Large intestine (tissue), 3 donors: ENCODE measurements at regions not wholly inside any gene's neighbourhood (a gene's known extent, or its start where the extent isn't known, plus 50 kb on each side); places are given as distances from the start of the nearest gene placed in this dataset.
"Not testable (repeated sequence)": the region's sequence is repeated elsewhere in the genome, so short reads cannot be mapped to it uniquely, and the experiment has no call there.

Source experiments
- DNase-seq, 2 donors: peaks; one replicate each; pipeline versions ENCODE4 v3.0.0 to v3.0.0-alpha.2; 2013
- H3K27ac ChIP-seq: one replicate; pipeline ENCODE4 v1.5.1; 2013; ENCODE audit warnings: low read length
- H3K27me3 ChIP-seq: 2 replicates; pipeline ENCODE4 v1.6.1; 2013; ENCODE audit warnings: low read length; ENCODE audit not compliant: control insufficient read depth, insufficient read depth
- H3K36me3 ChIP-seq: 2 replicates; pipeline ENCODE4 v1.6.1; 2013; ENCODE audit warnings: low read length; ENCODE audit not compliant: control insufficient read depth, insufficient read depth
- H3K4me1 ChIP-seq: one replicate; pipeline ENCODE4 v1.6.1; 2013; ENCODE audit warnings: low read length; ENCODE audit not compliant: control insufficient read depth, insufficient read depth
- H3K4me3 ChIP-seq: one replicate; pipeline ENCODE4 v1.5.1; 2013; ENCODE audit warnings: low read length
- H3K9me3 ChIP-seq: one replicate; pipeline ENCODE4 v1.6.1; 2013; ENCODE audit warnings: mild to moderate bottlenecking, low read depth, low read length, moderate library complexity; ENCODE audit not compliant: control insufficient read depth
- WGBS: methylation state at CpG from one replicate; pipeline ENCODE4 v1.1.5; 2013; ENCODE audit warnings: low lambda C conversion rate; ENCODE audit not compliant: insufficient coverage; 5-methylcytosine and 5-hydroxymethylcytosine counted together

- no CpG with 5 or more reads among the region's 7 CpGs for WGBS
Observed at GRCh38 chr2:75875606-75876005, 164.9 kb upstream of the GCFC2 start.

GRCh38 chr2:75871762-75872614, 161.3 kb upstream of the GCFC2 start:
- H3K4me1 ChIP-seq, H3K4me3 ChIP-seq, H3K36me3 ChIP-seq, H3K27me3 ChIP-seq, DNase-seq, H3K9me3 ChIP-seq, H3K27ac ChIP-seq: not testable (repeated sequence)
- WGBS: no CpG with 5 or more reads among the region's 25 CpGs

More at GRCh38 chr2:75875606-75876005, 164.9 kb upstream of the GCFC2 start:
- not testable (repeated sequence) for H3K9me3 ChIP-seq, H3K36me3 ChIP-seq, DNase-seq, H3K27ac ChIP-seq, H3K4me3 ChIP-seq, H3K4me1 ChIP-seq, H3K27me3 ChIP-seq

- Histone ChIP-seq H3K9me3 (no peaks in the 10 kb centered on the region), H3K36me3 (no peaks in the 10 kb centered on the region), H3K27me3 (no peaks in the 10 kb centered on the region), H3K4me1 (no peaks in the 10 kb centered on the region), H3K27ac (no peak overlapping the region), H3K4me3 (no peak overlapping the region)
- no peak for DNase-seq
- 76% methylated on average over 5 of the region's 6 CpGs for WGBS
Observed at GRCh38 chr2:75870651-75871137, 160.0 kb upstream of the GCFC2 start.

- Histone ChIP-seq H3K27me3 (no peaks in the 10 kb centered on the region), H3K9me3 (no peaks in the 10 kb centered on the region), H3K36me3 (no peaks in the 10 kb centered on the region), H3K27ac (no peak overlapping the region), H3K4me1 (no peaks in the 10 kb centered on the region), H3K4me3 (no peak overlapping the region)
- DNase-seq: no peak
- 38% methylated on average over 2 of the region's 4 CpGs for WGBS
Observed at GRCh38 chr2:75870133-75870532, 159.4 kb upstream of the GCFC2 start.

GRCh38 chr2:75865702-75866101, 155.0 kb upstream of the GCFC2 start:
- Histone ChIP-seq H3K27ac (no peak overlapping the region), H3K4me1 (no peaks in the 10 kb centered on the region), H3K4me3 (no peak overlapping the region), H3K36me3 (no peaks in the 10 kb centered on the region), H3K9me3 (no peaks in the 10 kb centered on the region), H3K27me3 (no peaks in the 10 kb centered on the region)
- no peak for DNase-seq
- no CpG with 5 or more reads among the region's 8 CpGs for WGBS

- Histone ChIP-seq H3K9me3 (no peaks in the 10 kb centered on the region), H3K27ac (no peak overlapping the region), H3K27me3 (no peaks in the 10 kb centered on the region), H3K36me3 (no peaks in the 10 kb centered on the region), H3K4me3 (no peak overlapping the region), H3K4me1 (no peaks in the 10 kb centered on the region)
- 80% methylated on average over 1 of the region's 2 CpGs for WGBS
- DNase-seq: no peak
Observed at GRCh38 chr2:75865083-75865482, 154.4 kb upstream of the GCFC2 start.

GRCh38 chr2:75862547-75862946, 151.8 kb upstream of the GCFC2 start:
- H3K27ac ChIP-seq: no peak overlapping the region
- H3K4me1 ChIP-seq: no peaks in the 10 kb centered on the region
- H3K9me3 ChIP-seq: no peaks in the 10 kb centered on the region
- WGBS: no CpG with 5 or more reads among the region's 3 CpGs
- no peak overlapping the region for H3K4me3 ChIP-seq
- DNase-seq: no peak
- no peaks in the 10 kb centered on the region for H3K27me3 ChIP-seq
- no peaks in the 10 kb centered on the region for H3K36me3 ChIP-seq

GRCh38 chr2:75853436-75853835, 142.7 kb upstream of the GCFC2 start:
- no peaks in the 10 kb centered on the region for H3K4me1 ChIP-seq
- H3K4me3 ChIP-seq: no peak overlapping the region
- H3K27ac ChIP-seq: no peak overlapping the region
- no peak for DNase-seq
- no peaks in the 10 kb centered on the region for H3K27me3 ChIP-seq
- no peaks in the 10 kb centered on the region for H3K9me3 ChIP-seq
- H3K36me3 ChIP-seq: no peaks in the 10 kb centered on the region

GRCh38 chr2:75852639-75853038, 141.9 kb upstream of the GCFC2 start:
- Histone ChIP-seq H3K9me3 (no peaks in the 10 kb centered on the region), H3K27me3 (no peaks in the 10 kb centered on the region), H3K27ac (no peak overlapping the region), H3K4me3 (no peak overlapping the region), H3K4me1 (no peaks in the 10 kb centered on the region), H3K36me3 (no peaks in the 10 kb centered on the region)
- DNase-seq: no peak
- WGBS: no CpG with 5 or more reads among the region's 2 CpGs

GRCh38 chr2:75846683-75847190, 136.0 kb upstream of the GCFC2 start:
- Histone ChIP-seq H3K4me1 (no peaks in the 10 kb centered on the region), H3K36me3 (no peaks in the 10 kb centered on the region), H3K9me3 (no peaks in the 10 kb centered on the region), H3K27me3 (no peaks in the 10 kb centered on the region), H3K4me3 (no peak overlapping the region), H3K27ac (no peak overlapping the region)
- no peak for DNase-seq
- WGBS: 89% methylated on average over 1 of the region's 1 CpG

- Histone ChIP-seq H3K4me3 (no peak overlapping the region), H3K36me3 (no peaks in the 10 kb centered on the region), H3K27ac (no peak overlapping the region), H3K9me3 (no peaks in the 10 kb centered on the region), H3K27me3 (no peaks in the 10 kb centered on the region), H3K4me1 (no peaks in the 10 kb centered on the region)
- no peak for DNase-seq
Observed at GRCh38 chr2:75844651-75845050, 133.9 kb upstream of the GCFC2 start.
